Activated naive CD4-positive, alpha-beta T cell treated with anti-CD3 and anti-CD28 coated beads, Interleukin-2, amount 50 U/mL, for 72 hours (primary cell): ENCODE measurements at regions not wholly inside any gene's neighbourhood (a gene's known extent, or its start where the extent isn't known, plus 50 kb on each side); places are given as distances from the start of the nearest gene placed in this dataset.

Experiments used
- ATAC-seq, 2 donors: fragments of 150-1000 bp; cut with Tn5 transposase; 2 replicates each; pipeline ENCODE4 v1.10.0; 2021; ENCODE audit warnings: mild to moderate bottlenecking in 2 of 2, moderate library complexity in 2 of 2
- DNase-seq, 2 donors: peaks; one replicate each; pipeline ENCODE4 v3.0.0; 2021 to 2022; ENCODE audit warnings: low spot score in 2 of 2
- H3K27ac Mint-ChIP-seq, 2 donors: one replicate each; pipeline ENCODE4 v1.8.0; 2022; ENCODE audit warnings: mild to moderate bottlenecking in 2 of 2, mixed read lengths in 2 of 2
- H3K36me3 Mint-ChIP-seq, 2 donors: one replicate each; pipeline ENCODE4 v1.8.0; 2022; ENCODE audit warnings: mixed read lengths in 2 of 2
- H3K9me3 Mint-ChIP-seq, 2 donors: one replicate each; pipeline ENCODE4 v1.8.0; 2022; ENCODE audit warnings: mixed read lengths in 2 of 2

- ATAC-seq = no peak
- Mint-ChIP-seq H3K36me3 (no peaks in the 10 kb centered on the region), H3K27ac (no peak overlapping the region), H3K9me3 (no peaks in the 10 kb centered on the region)
- DNase-seq = no peak
These were observed 251.9 kb downstream of the PTPRU start for GRCh38 chr1:29488086-29488793.

DNA sequence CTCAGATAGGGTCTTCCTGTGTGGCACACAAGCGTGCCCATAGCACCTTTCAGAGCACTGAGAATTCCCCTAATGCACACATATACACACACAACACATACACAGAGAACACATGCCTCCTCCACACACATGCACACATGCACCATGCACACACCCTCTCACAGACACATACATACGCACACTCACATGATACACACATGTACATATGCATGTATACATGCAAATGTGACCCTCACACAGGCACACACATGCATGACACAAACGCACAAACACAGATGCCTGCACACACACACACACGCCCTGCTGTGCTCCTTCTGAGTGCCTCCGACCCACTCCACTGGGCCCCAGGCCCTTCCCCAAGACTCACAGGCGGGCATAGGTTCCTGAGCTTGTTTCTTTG, 251.0 kb downstream of the PTPRU start:
- Mint-ChIP-seq H3K27ac (no peak overlapping the region), H3K9me3 (no peaks in the 10 kb centered on the region), H3K36me3 (no peaks in the 10 kb centered on the region)
- peak in 1 of 2 donors; percentile 7 for DNase-seq
- no peak for ATAC-seq

GRCh38 chr1:29485096-29485925, 249.0 kb downstream of the PTPRU start:
- Mint-ChIP-seq H3K9me3 (peaks cover 0 to 3% of the 10 kb centered on the region in 2 donors), H3K36me3 (no peaks in the 10 kb centered on the region), H3K27ac (peak overlapping the region in 1 of 2 donors; percentile 45)
- peak in 1 of 2 donors; percentile 20 for DNase-seq
- no peak for ATAC-seq

- Mint-ChIP-seq H3K27ac (no peak overlapping the region), H3K9me3 (peaks cover 0 to 3% of the 10 kb centered on the region in 2 donors), H3K36me3 (no peaks in the 10 kb centered on the region)
- ATAC-seq = no peak
- DNase-seq = peak in 1 of 2 donors; percentile 2
These were observed 246.7 kb downstream of the PTPRU start for GRCh38 chr1:29482991-29483390.

GRCh38 chr1:29482064-29482463, 245.7 kb downstream of the PTPRU start:
- Mint-ChIP-seq H3K36me3 (no peaks in the 10 kb centered on the region), H3K27ac (no peak overlapping the region), H3K9me3 (peaks cover 0 to 3% of the 10 kb centered on the region in 2 donors)
- DNase-seq (no peak), ATAC-seq (no peak)

DNA sequence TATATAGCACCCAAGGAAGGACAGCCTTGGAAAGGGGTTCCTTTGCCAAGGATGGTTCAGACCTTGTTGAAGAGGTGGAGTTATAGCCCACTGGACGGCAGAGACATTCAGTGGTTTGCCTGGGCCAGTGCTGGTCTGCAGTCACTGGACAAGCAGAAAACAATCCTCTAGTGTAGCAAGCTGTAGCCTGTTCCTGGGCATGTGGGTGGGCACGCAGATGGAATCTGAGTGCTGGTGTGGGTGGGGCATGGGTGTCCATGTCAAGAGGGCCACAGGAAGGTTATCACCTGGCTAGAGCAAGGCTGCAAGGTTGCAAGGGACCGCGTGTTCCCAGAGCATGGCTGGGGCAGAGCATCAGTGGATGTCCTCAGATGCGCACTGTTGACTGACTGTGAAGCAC, 244.7 kb downstream of the PTPRU start:
- DNase-seq = peak in 1 of 2 donors; percentile 26
- ATAC-seq = no peak
- no peak overlapping the region for H3K27ac Mint-ChIP-seq
- H3K9me3 Mint-ChIP-seq = peaks cover 0 to 3% of the 10 kb centered on the region in 2 donors
- no peaks in the 10 kb centered on the region for H3K36me3 Mint-ChIP-seq

GRCh38 chr1:29478879-29479278, 242.6 kb downstream of the PTPRU start:
- ATAC-seq (no peak), DNase-seq (peak in 1 of 2 donors; percentile 14)
- H3K36me3 Mint-ChIP-seq = no peaks in the 10 kb centered on the region
- H3K27ac Mint-ChIP-seq = no peak overlapping the region
- H3K9me3 Mint-ChIP-seq = peaks cover 0 to 3% of the 10 kb centered on the region in 2 donors

GRCh38 chr1:29478151-29478791, 241.9 kb downstream of the PTPRU start:
- Mint-ChIP-seq H3K36me3 (no peaks in the 10 kb centered on the region), H3K9me3 (peaks cover 0 to 3% of the 10 kb centered on the region in 2 donors), H3K27ac (no peak overlapping the region)
- DNase-seq (peak in 1 of 2 donors; percentile 23), ATAC-seq (no peak)

DNA sequence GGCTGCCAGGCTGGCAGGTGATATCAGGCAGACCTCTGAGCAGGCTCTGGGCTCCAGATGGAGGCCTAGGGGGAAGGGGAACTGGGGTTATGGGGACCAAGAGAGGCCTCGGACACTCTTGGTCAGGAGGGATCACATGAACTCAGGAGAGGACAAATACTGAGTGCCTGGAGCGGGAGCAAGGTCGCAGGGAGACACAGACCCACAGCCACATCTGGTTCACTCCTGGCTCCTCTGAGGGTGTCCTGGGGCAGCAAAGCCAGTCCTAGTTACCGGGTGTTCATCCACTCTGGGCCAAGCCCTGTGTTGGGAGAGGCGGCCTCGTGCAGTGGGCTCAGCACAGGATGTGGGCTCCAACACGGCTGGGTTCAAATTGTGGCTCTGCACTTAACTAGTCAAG, 239.0 kb downstream of the PTPRU start:
- ATAC-seq (no peak), DNase-seq (peak in 1 of 2 donors; percentile 16)
- H3K36me3 Mint-ChIP-seq = no peaks in the 10 kb centered on the region
- no peaks in the 10 kb centered on the region for H3K9me3 Mint-ChIP-seq
- no peak overlapping the region for H3K27ac Mint-ChIP-seq

- H3K27ac Mint-ChIP-seq = no peak overlapping the region
- no peaks in the 10 kb centered on the region for H3K9me3 Mint-ChIP-seq
- H3K36me3 Mint-ChIP-seq = no peaks in the 10 kb centered on the region
- no peak for ATAC-seq
- no peak for DNase-seq
These were observed 238.2 kb downstream of the PTPRU start for GRCh38 chr1:29474274-29475244.

- peak in 1 of 2 donors; percentile 20 for DNase-seq
- Mint-ChIP-seq H3K9me3 (no peaks in the 10 kb centered on the region), H3K27ac (no peak overlapping the region), H3K36me3 (no peaks in the 10 kb centered on the region)
- no peak for ATAC-seq
These were observed 237.0 kb downstream of the PTPRU start for GRCh38 chr1:29473161-29473855.

- Mint-ChIP-seq H3K9me3 (peaks cover under 1 to 2% of the 10 kb centered on the region in 2 donors), H3K27ac (no peak overlapping the region), H3K36me3 (no peaks in the 10 kb centered on the region)
- DNase-seq = peak in 1 of 2 donors; percentile 47
- no peak for ATAC-seq
These were observed 235.4 kb downstream of the PTPRU start for GRCh38 chr1:29471487-29472313.

- Mint-ChIP-seq H3K36me3 (no peaks in the 10 kb centered on the region), H3K27ac (no peak overlapping the region), H3K9me3 (peaks cover 4 to 6% of the 10 kb centered on the region in 2 donors)
- DNase-seq = no peak
- ATAC-seq = no peak
These were observed 234.4 kb downstream of the PTPRU start for GRCh38 chr1:29470788-29471119.

- Mint-ChIP-seq H3K9me3 (peaks cover 6 to 7% of the 10 kb centered on the region in 2 donors), H3K36me3 (peaks cover 0 to 2% of the 10 kb centered on the region in 2 donors), H3K27ac (no peak overlapping the region)
- ATAC-seq = no peak
- DNase-seq = peak in 1 of 2 donors; percentile 51
These were observed 233.9 kb downstream of the PTPRU start for GRCh38 chr1:29470087-29470787.
